GM21737 (cell line): ENCODE measurements at regions not wholly inside any gene's neighbourhood (a gene's known extent, or its start where the extent isn't known, plus 50 kb on each side); places are given as distances from the start of the nearest gene placed in this dataset.
"Not testable (repeated sequence)": the region's sequence is repeated elsewhere in the genome, so short reads cannot be mapped to it uniquely, and the experiment has no call there.

ENCODE experiments used
- ATAC-seq: cut with Tn5 transposase; IDR thresholded peaks from one replicate; pipeline ENCODE4 v1.9.1; 2021; ENCODE audit warnings: mild to moderate bottlenecking, moderate library complexity; ENCODE audit not compliant: unreplicated experiment

DNA sequence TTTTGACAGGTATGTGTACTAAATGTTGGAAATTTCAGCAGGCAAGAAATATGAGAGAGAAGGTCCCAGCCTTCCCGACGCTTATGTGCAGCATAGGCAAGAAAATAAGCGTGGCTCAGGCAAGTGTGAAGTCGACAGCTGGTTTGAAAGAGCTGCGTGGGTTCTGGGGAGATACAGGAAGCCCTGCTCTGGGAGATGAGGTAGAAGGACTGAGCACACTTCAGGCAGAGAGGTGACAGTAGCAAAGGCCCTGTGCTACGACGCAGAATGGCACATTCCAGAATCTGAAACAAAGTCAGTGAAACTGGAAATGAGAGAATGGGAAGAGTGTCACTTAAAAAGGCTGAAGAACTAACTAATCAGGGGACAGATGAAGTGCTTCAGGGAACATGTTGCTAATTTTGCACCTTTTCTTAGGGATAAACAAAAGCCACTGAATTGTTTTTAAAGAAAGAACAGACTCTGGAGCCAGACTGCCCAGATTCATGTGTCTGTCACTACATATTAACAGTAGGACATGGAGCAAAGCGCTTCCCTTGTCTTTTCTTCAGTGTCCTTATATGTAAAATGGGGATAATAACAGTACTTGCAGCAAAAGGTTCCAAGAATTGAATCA lies 160.1 kb downstream of the SPRY2 start:
- ATAC-seq, result no peak

GRCh38 chr13:80177327-80177726 lies 163.6 kb downstream of the SPRY2 start:
- ATAC-seq, result no peak

GRCh38 chr13:80173224-80173623 lies 167.7 kb downstream of the SPRY2 start:
- ATAC-seq, result no peak

DNA sequence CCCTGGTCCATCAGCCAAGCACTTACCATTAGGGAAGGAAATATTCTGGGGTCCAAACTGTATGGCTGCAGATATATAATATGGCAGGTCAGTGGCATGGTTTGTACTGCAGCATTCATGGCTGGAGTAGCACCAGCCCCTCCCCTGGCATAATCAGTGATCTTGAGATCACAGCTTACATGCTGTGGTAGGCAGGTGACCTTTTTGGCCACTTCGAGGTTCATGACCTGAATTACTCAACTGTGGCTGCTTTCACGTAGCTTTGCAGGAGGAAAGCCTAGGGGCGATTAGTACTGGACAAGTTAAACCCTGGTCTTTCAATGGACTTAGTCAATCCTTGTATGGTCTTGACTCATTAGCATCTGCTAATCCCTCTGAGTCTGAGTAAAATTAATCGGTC lies 169.8 kb downstream of the SPRY2 start:
- no peak for ATAC-seq

- no peak for ATAC-seq
Measured at GRCh38 chr13:80168089-80168850, 172.7 kb downstream of the SPRY2 start.

- ATAC-seq, result no peak
Measured at GRCh38 chr13:80166352-80166751, 174.6 kb downstream of the SPRY2 start.

DNA sequence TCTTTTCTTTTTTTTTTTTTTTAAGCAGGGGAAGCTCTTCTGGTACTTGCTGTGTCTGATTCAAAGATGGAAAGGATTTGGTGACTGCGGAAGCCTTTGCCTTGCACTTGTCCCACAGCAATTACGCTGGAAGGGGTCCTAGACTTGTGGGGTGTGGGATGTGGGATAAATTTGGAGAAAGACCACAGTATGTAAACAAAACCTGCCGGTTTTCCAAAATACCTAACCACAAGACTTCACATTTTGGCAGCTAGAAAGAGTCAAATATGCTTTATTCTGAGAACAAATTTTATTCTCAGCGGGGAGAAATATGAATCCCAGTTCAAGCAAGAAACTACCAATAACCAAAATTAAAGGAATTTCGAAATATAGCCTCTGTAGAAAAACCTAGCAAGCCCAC lies 176.5 kb downstream of the SPRY2 start:
- no peak for ATAC-seq

DNA sequence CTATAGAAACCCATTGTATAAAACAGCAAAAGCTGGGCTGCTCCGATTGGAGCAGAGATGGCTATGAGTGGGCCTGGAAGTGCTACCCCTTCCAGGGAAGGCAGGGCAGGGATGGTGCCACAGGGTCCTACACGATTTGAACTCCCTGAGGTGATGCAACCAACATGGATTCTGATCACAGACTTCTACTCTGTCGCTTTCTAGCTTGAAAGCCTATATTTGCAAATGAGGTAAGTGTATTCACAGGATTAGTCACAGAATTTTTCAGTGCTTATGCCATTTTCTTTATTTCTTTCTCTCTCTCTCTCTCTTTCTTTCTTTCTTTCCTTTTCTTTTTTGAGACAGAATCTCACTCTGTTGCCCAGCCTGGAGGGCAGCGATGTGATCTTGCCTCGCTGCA lies 179.0 kb downstream of the SPRY2 start:
- no peak for ATAC-seq

DNA sequence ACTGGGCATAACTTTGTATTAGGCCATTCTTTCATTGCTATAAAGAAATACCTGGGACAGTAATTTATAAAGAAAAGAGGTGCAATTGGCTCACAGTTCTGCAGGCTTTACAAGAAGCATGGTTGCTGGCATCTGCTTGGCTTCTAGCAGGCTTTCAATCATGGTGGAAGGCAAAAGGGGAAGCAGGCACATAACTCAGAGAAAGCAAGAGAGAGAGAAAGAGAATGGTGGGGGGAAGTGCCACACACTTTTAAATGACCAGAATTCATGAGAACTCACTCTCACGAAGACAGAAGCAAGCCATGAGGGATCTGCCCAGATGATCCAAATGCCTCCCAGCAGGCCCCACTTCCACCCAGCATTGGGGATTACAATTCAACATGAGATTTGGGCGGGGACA lies 179.7 kb downstream of the SPRY2 start:
- ATAC-seq, result no peak

GRCh38 chr13:80160110-80160509 lies 180.8 kb downstream of the SPRY2 start:
- ATAC-seq, result no peak

GRCh38 chr13:80157261-80157932 lies 183.5 kb downstream of the SPRY2 start:
- ATAC-seq, result no peak

GRCh38 chr13:80152142-80152541 lies 188.8 kb downstream of the SPRY2 start:
- ATAC-seq, result not testable (repeated sequence)

- ATAC-seq, result no peak
Measured at GRCh38 chr13:80151016-80151415, 189.9 kb downstream of the SPRY2 start.

- no peak for ATAC-seq
Measured at GRCh38 chr13:80149736-80150135, 191.2 kb downstream of the SPRY2 start.

- ATAC-seq, result no peak
Measured at GRCh38 chr13:80145171-80145690, 195.7 kb downstream of the SPRY2 start.

DNA sequence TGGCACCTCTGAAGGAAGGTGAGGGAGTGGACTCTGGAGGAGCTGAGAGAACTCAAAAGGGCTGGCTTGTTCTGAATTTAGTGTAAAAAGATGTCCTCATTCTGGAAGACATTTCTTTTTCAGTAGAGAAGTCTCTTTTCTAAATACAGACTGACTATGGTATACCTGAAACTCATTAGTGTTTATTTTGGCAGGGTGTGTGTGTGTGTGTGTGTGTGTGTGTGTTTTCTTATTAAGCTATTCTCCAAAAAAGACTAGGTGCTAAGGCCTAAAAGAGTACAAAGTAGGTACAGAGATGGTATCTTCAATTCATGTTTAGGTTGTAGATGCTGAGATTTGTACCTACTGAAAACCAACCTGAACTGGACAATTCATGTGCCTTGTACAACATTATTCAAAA lies 196.4 kb downstream of the SPRY2 start:
- ATAC-seq, result no peak

- no peak for ATAC-seq
Measured at GRCh38 chr13:80141123-80141849, 199.6 kb downstream of the SPRY2 start.

GRCh38 chr13:80140685-80141084 lies 200.2 kb downstream of the SPRY2 start:
- no peak for ATAC-seq

GRCh38 chr13:80139196-80139595 lies 201.7 kb downstream of the SPRY2 start:
- ATAC-seq, result no peak

DNA sequence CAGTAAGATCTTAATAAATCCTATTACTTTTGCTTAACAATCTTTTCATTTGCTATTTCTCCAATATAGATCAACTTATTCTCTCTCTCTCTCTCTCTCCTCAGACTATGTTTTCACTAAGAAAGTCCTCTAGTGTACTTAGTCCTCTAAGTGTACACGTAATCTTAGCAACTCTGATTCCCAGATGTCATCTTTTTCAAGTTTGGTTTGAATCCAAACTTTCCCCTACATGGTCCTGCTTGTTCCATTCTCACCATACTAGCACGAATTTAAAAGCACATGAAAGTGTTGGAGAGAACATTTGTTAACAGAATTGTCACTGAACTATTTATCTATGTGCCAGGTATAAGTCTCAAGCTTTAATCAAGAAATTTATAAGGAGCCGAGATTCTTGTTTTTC lies 202.9 kb downstream of the SPRY2 start:
- ATAC-seq, result no peak

- no peak for ATAC-seq
Measured at GRCh38 chr13:80134346-80134745, 206.6 kb downstream of the SPRY2 start.
